ENCODE measurements at regions not wholly inside any gene's neighbourhood (a gene's known extent, or its start where the extent isn't known, plus 50 kb on each side); places are given as distances from the start of the nearest gene placed in this dataset.

DNA sequence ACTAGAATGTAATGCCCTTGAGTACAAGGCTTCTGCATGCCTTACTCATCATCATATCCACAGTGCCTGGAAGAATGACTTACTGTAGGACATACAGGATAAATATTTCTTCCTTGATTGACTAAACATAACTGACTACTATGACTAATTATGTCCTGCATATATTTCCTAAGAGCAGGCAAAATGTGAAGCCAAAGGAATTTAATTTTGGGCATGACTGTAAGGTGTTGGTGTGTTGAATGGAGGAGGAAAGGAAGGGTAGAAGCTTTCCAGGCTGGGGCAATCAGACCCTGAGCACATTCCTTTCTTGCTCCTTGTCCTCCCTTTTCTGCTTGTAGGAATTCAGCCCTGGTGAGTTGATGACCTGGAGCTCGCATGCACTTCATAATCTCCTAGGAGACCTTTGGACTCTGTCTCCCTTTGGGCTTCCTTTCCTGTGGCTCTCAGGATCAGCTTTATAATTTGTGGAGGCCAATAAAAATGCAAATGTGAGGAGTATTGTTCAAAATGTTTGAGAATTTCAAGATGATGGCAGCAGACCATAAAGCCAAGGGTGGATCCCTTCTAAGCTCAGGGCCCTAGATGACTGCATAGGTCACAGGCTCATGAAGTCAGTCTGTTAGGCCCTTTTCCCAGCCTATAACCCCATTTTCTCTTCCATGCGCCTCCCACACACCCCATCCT is 174.0 kb downstream of the HMHB1 start:
- CTCF ChIA-PET = no interaction called here
- Histone ChIP-seq H3K36me3 (replicated peaks in 1 of 2; ENCODE audit: control insufficient read depth in 1 of 2, insufficient read depth in 2 of 2, low read length in 1 of 2) (no peaks in the 10 kb centered on the region), H3K9me2 (no peaks in the 10 kb centered on the region), H2AFZ (ENCODE audit: low read depth) (peak overlapping the region; percentile 57), H3K4me1 (ENCODE audit: control insufficient read depth in 1 of 2, insufficient read depth in 2 of 2, low read depth in 1 of 2, low read length in 1 of 2) (peaks cover 4 to 27% of the 10 kb centered on the region in 2 experiments; a peak in 3 of 4 replicates), H3K4me2 (peak overlapping the region; percentile 30), H3K9ac (peak overlapping the region; percentile 54), H3K79me2 (ENCODE audit: insufficient read depth) (no peaks in the 10 kb centered on the region), H3K27ac (ENCODE audit: low read depth in 2 of 2, low read length in 1 of 2) (peak overlapping the region; percentile 3 to 87; a peak in 3 of 4 replicates), H4K20me1 (ENCODE audit: insufficient read depth) (no peaks in the 10 kb centered on the region), H3K9me3 (no peaks in the 10 kb centered on the region), H3K27me3 (ENCODE audit: insufficient read depth) (no peaks in the 10 kb centered on the region), H3F3A (replicated peaks; ENCODE audit: insufficient read depth) (peaks cover 30% of the 10 kb centered on the region), H3K4me3 (ENCODE audit: low read depth in 2 of 2, low read length in 1 of 2) (no peak overlapping the region; a peak in 1 of 4 replicates)
- WGBS (ENCODE audit: low lambda C conversion rate) = 86% methylated on average over 2 of the region's 2 CpGs
- DNase-seq = no peak
- POLR2A ChIA-PET = no interaction called here
- no peak for TF ChIP-seq GATA2 (CRISPR knock-in tag; IDR thresholded peaks at IDR 0.05)
- TF ChIP-seq ZBTB33 (IDR thresholded peaks at IDR 0.05; ENCODE audit: borderline replicate concordance, low read depth) = no peak
- no peak for TF ChIP-seq TAF1 (IDR thresholded peaks at IDR 0.05; ENCODE audit: borderline replicate concordance, low read depth, low read length)
- TF ChIP-seq RFX5 (IDR thresholded peaks at IDR 0.05; ENCODE audit: low read length) = no peak
- TF ChIP-seq YY1 (IDR thresholded peaks at IDR 0.05; ENCODE audit: low read depth) = 0 out of 2 replicates have a peak, but pooled peaks have one; percentile 26
- no peak for TF ChIP-seq RCOR1 (IDR thresholded peaks at IDR 0.05; ENCODE audit: low read length)
- TF ChIP-seq TEAD4 (IDR thresholded peaks at IDR 0.05; ENCODE audit: borderline replicate concordance, insufficient read depth) = 0 out of 2 replicates have a peak, but pooled peaks have one; percentile 40
- no peak for TF ChIP-seq MEF2A (IDR thresholded peaks at IDR 0.05; ENCODE audit: borderline replicate concordance, low read depth)
- TF ChIP-seq JUND (IDR thresholded peaks at IDR 0.05) = peak; percentile 54; the same call in 1 of the 2 replicates
- peak; percentile 66 for TF ChIP-seq TCF12 (IDR thresholded peaks at IDR 0.05)
- TF ChIP-seq CHD2 (IDR thresholded peaks at IDR 0.05; ENCODE audit: low read length, partially characterized antibody) = no peak
- no peak for TF ChIP-seq SIN3A (IDR thresholded peaks at IDR 0.05; ENCODE audit: borderline replicate concordance, low read depth, low read length)
- TF ChIP-seq, protein P1, sequence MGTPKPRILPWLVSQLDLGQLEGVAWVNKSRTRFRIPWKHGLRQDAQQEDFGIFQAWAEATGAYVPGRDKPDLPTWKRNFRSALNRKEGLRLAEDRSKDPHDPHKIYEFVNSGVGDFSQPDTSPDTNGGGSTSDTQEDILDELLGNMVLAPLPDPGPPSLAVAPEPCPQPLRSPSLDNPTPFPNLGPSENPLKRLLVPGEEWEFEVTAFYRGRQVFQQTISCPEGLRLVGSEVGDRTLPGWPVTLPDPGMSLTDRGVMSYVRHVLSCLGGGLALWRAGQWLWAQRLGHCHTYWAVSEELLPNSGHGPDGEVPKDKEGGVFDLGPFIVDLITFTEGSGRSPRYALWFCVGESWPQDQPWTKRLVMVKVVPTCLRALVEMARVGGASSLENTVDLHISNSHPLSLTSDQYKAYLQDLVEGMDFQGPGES (IDR thresholded peaks at IDR 0.05; ENCODE audit: low read depth, low read length) = no peak
- TF ChIP-seq FOSL2 (IDR thresholded peaks at IDR 0.05; ENCODE audit: borderline replicate concordance, low read depth) = peak; percentile 75
- peak in 1 of 2 experiments; percentile 50; a peak in 2 of 4 replicates for TF ChIP-seq EP300 (IDR thresholded peaks at IDR 0.05; ENCODE audit: borderline replicate concordance in 1 of 2, low read depth in 1 of 2, low read length in 1 of 2)
- TF ChIP-seq, protein P2, sequence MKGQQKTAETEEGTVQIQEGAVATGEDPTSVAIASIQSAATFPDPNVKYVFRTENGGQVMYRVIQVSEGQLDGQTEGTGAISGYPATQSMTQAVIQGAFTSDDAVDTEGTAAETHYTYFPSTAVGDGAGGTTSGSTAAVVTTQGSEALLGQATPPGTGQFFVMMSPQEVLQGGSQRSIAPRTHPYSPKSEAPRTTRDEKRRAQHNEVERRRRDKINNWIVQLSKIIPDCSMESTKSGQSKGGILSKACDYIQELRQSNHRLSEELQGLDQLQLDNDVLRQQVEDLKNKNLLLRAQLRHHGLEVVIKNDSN (IDR thresholded peaks at IDR 0.05; ENCODE audit: borderline replicate concordance, low read depth) = no peak
- no peak for TF ChIP-seq RXRA (IDR thresholded peaks at IDR 0.05; ENCODE audit: borderline replicate concordance, low read depth)
- TF ChIP-seq, protein P3, sequence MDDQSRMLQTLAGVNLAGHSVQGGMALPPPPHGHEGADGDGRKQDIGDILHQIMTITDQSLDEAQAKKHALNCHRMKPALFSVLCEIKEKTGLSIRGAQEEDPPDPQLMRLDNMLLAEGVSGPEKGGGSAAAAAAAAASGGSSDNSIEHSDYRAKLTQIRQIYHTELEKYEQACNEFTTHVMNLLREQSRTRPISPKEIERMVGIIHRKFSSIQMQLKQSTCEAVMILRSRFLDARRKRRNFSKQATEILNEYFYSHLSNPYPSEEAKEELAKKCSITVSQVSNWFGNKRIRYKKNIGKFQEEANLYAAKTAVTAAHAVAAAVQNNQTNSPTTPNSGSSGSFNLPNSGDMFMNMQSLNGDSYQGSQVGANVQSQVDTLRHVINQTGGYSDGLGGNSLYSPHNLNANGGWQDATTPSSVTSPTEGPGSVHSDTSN (IDR thresholded peaks at IDR 0.05) = peak; percentile 72
- TF ChIP-seq RAD21 (IDR thresholded peaks at IDR 0.05; ENCODE audit: low read length) = no peak
- TF ChIP-seq EZH2phosphoT487 (IDR thresholded peaks at IDR 0.05; ENCODE audit: borderline replicate concordance, low read depth) = no peak
- TF ChIP-seq, protein P4, sequence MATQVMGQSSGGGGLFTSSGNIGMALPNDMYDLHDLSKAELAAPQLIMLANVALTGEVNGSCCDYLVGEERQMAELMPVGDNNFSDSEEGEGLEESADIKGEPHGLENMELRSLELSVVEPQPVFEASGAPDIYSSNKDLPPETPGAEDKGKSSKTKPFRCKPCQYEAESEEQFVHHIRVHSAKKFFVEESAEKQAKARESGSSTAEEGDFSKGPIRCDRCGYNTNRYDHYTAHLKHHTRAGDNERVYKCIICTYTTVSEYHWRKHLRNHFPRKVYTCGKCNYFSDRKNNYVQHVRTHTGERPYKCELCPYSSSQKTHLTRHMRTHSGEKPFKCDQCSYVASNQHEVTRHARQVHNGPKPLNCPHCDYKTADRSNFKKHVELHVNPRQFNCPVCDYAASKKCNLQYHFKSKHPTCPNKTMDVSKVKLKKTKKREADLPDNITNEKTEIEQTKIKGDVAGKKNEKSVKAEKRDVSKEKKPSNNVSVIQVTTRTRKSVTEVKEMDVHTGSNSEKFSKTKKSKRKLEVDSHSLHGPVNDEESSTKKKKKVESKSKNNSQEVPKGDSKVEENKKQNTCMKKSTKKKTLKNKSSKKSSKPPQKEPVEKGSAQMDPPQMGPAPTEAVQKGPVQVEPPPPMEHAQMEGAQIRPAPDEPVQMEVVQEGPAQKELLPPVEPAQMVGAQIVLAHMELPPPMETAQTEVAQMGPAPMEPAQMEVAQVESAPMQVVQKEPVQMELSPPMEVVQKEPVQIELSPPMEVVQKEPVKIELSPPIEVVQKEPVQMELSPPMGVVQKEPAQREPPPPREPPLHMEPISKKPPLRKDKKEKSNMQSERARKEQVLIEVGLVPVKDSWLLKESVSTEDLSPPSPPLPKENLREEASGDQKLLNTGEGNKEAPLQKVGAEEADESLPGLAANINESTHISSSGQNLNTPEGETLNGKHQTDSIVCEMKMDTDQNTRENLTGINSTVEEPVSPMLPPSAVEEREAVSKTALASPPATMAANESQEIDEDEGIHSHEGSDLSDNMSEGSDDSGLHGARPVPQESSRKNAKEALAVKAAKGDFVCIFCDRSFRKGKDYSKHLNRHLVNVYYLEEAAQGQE (IDR thresholded peaks at IDR 0.05; ENCODE audit: low read depth, low read length) = no peak
- no peak for TF ChIP-seq FOXM1 (IDR thresholded peaks at IDR 0.05; ENCODE audit: low read depth)
- no peak for TF ChIP-seq GABPA (IDR thresholded peaks at IDR 0.05; ENCODE audit: low read depth)
- no peak for TF ChIP-seq MXI1 (IDR thresholded peaks at IDR 0.05; ENCODE audit: low read depth, low read length)
- no peak for TF ChIP-seq ELF1 (IDR thresholded peaks at IDR 0.05)
- TF ChIP-seq NFIC (IDR thresholded peaks at IDR 0.05; ENCODE audit: borderline replicate concordance) = peak; percentile 50; the same call in 1 of the 2 replicates
- TF ChIP-seq SMC3 (IDR thresholded peaks at IDR 0.05; ENCODE audit: low read depth, low read length) = no peak
